ENCODE measurements at regions not wholly inside any gene's neighbourhood (a gene's known extent, or its start where the extent isn't known, plus 50 kb on each side); places are given as distances from the start of the nearest gene placed in this dataset.

DNA sequence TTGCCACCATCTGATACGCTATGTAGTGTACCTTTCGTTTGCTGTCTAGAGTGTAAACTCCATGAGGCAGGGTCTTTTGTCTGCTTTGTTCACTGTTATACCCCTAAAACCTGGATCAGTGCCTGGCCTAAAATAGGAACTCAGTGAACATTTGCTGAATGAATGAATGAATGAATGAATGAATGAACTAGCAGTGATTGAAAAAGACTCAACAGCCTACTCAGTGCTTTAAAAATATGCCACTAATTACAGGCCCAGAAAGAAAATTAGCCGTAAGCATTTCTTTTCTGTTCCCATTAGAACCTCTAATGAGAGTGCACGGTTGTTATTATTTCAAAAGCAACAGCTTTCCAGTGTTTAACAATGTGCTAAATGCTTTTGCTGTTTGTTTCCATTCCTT lies 69.3 kb upstream of the SYT6 start:
- WGBS, 2 donors, result 92 to 95% methylated on average over 4 of the region's 4 CpGs
- no peaks in the 10 kb centered on the region for H3K9me3 ChIP-seq (ENCODE audit: control insufficient read depth in 4 of 4, insufficient read depth in 3 of 4, low read length in 3 of 4)

DNA sequence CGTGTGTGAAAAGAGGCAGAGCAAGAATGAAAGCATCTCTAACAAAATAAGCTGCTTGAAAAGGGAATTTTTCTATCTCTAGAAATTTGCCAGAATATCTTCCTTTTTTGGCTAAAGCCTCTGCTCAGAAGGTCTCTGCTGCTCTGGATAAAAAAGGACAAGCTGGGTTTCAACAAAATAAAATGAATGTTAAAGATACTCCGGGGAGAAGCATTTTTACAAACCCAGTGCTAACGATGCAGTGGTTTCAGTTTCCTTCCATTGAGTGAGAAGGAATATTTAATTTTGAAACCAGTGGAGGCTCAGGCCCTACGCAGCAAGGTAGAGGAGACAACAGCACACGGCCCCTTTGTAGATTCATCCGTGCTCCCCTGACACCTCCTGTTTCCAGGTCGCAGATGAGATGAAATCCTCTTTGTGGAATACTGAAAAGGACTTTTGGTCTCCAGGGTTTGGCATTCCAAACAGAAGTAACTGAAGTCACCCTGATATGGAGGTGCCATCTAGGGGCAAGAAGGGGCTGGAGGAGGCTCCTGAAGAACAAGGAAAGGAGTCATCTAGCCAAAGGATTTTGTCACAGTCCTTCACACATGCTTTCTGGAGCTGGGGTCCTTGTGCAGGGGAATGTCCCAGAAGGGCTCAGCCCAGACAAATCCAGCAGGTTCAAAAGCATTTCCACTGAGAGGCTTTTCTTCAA lies 65.7 kb upstream of the SYT6 start:
- WGBS, 2 donors, result 39 to 57% methylated on average over 7 of the region's 7 CpGs
- TF ChIP-seq, protein P1, sequence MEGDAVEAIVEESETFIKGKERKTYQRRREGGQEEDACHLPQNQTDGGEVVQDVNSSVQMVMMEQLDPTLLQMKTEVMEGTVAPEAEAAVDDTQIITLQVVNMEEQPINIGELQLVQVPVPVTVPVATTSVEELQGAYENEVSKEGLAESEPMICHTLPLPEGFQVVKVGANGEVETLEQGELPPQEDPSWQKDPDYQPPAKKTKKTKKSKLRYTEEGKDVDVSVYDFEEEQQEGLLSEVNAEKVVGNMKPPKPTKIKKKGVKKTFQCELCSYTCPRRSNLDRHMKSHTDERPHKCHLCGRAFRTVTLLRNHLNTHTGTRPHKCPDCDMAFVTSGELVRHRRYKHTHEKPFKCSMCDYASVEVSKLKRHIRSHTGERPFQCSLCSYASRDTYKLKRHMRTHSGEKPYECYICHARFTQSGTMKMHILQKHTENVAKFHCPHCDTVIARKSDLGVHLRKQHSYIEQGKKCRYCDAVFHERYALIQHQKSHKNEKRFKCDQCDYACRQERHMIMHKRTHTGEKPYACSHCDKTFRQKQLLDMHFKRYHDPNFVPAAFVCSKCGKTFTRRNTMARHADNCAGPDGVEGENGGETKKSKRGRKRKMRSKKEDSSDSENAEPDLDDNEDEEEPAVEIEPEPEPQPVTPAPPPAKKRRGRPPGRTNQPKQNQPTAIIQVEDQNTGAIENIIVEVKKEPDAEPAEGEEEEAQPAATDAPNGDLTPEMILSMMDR (IDR thresholded peaks at IDR 0.05; ENCODE audit: control extremely low read depth, extremely low read depth), result no peak
- DNase-seq (peak in 2 of 3 donors; percentile 31 to 46), ATAC-seq (ENCODE audit: insufficient read depth, low FRiP score) (no peak)
- Histone ChIP-seq H3K4me3 (no peak overlapping the region), H3K9me3 (ENCODE audit: control insufficient read depth in 4 of 4, insufficient read depth in 3 of 4, low read length in 3 of 4) (no peaks in the 10 kb centered on the region), H3K27me3 (ENCODE audit: control insufficient read depth in 3 of 3, insufficient read depth in 3 of 3, low read length in 2 of 3) (no peaks in the 10 kb centered on the region), H3K4me1 (ENCODE audit: control insufficient read depth in 5 of 5, insufficient read depth in 5 of 5, low read length in 5 of 5) (peaks cover 0 to 43% (median 10%) of the 10 kb centered on the region in 5 donors), H3K36me3 (ENCODE audit: control insufficient read depth in 4 of 4, insufficient read depth in 4 of 4, low read length in 4 of 4) (no peaks in the 10 kb centered on the region), H3K27ac (ENCODE audit: low read depth in 1 of 2, low read length in 1 of 2) (no peak overlapping the region), H3K9ac (ENCODE audit: insufficient read depth in 1 of 2, low read length in 2 of 2) (peak overlapping the region in 1 of 2 donors; percentile 7)

More for the DNA sequence above, 69.3 kb upstream of the SYT6 start:
- DNase-seq (no peak), ATAC-seq (ENCODE audit: insufficient read depth, low FRiP score) (no peak)
- no peaks in the 10 kb centered on the region for H3K27me3 ChIP-seq (ENCODE audit: control insufficient read depth in 3 of 3, insufficient read depth in 3 of 3, low read length in 2 of 3)
- no peak overlapping the region for H3K27ac ChIP-seq (ENCODE audit: low read depth in 1 of 2, low read length in 1 of 2)
- H3K4me3 ChIP-seq, result no peak overlapping the region
- TF ChIP-seq, protein P1 (IDR thresholded peaks at IDR 0.05; ENCODE audit: control extremely low read depth, extremely low read depth), result no peak
- H3K36me3 ChIP-seq (ENCODE audit: control insufficient read depth in 4 of 4, insufficient read depth in 4 of 4, low read length in 4 of 4), result no peaks in the 10 kb centered on the region
- H3K4me1 ChIP-seq (ENCODE audit: control insufficient read depth in 5 of 5, insufficient read depth in 5 of 5, low read length in 5 of 5), result peaks cover 0 to 64% (median 17%) of the 10 kb centered on the region in 5 donors
- H3K9ac ChIP-seq (ENCODE audit: insufficient read depth in 1 of 2, low read length in 2 of 2), result no peak overlapping the region

DNA sequence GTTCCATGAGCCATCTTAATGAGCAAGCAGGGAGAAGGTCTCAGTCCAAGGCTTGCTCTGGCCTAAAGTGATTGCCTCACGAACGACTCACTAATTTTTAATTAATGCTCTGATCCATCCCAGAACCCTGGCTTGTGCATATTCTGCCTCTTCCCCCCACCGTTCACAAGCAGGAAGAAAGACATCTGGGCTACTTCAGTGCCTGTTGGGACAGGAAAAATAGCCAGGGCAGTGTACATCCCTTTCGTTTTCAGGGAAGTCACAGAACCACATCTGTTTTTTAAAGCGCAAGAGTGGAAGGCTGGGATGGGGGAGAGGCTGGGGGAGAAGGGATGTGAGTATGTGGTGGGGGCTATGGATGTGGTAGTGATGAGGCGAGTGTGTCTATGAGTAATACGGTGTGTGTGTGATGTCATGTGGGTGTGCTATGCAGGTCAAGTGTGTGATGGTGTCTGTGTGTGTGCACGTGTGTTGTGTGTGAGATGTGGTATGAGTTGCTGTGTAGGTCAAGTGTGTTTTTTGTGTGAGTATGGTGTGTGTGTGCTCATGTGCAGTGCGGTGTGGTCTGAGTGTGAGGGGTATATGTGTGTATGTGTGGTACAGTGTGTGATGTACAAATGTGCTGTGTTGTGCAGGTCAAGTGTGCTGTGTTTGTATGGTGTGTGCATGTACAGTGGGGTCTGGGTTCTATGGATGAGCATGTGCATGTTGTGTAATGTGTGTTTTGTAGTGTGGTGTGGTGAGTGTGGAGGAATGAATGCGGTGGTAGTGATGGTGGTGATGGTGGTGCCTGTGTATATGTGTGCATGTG lies 64.9 kb upstream of the SYT6 start:
- Histone ChIP-seq H3K36me3 (ENCODE audit: control insufficient read depth in 4 of 4, insufficient read depth in 4 of 4, low read length in 4 of 4) (no peaks in the 10 kb centered on the region), H3K9me3 (ENCODE audit: control insufficient read depth in 4 of 4, insufficient read depth in 3 of 4, low read length in 3 of 4) (no peaks in the 10 kb centered on the region), H3K9ac (ENCODE audit: insufficient read depth in 1 of 2, low read length in 2 of 2) (peak overlapping the region in 1 of 2 donors; percentile 7), H3K4me1 (ENCODE audit: control insufficient read depth in 5 of 5, insufficient read depth in 5 of 5, low read length in 5 of 5) (peaks cover 0 to 35% (median 6%) of the 10 kb centered on the region in 5 donors), H3K27ac (ENCODE audit: low read depth in 1 of 2, low read length in 1 of 2) (no peak overlapping the region), H3K27me3 (ENCODE audit: control insufficient read depth in 3 of 3, insufficient read depth in 3 of 3, low read length in 2 of 3) (no peaks in the 10 kb centered on the region), H3K4me3 (no peak overlapping the region)
- TF ChIP-seq, protein P1 (IDR thresholded peaks at IDR 0.05; ENCODE audit: control extremely low read depth, extremely low read depth), result no peak
- peak in 2 of 3 donors; percentile 33 to 65 for DNase-seq
- no peak for ATAC-seq (ENCODE audit: insufficient read depth, low FRiP score)
- WGBS, 2 donors, result 75 to 78% methylated on average over 10 of the region's 10 CpGs
